Keratinocyte (primary cell): ENCODE measurements at regions not wholly inside any gene's neighbourhood (a gene's known extent, or its start where the extent isn't known, plus 50 kb on each side); places are given as distances from the start of the nearest gene placed in this dataset.

Experiments
- EZH2 ChIP-seq: IDR thresholded peaks from one replicate; pipeline ENCODE4 v1.6.1; 2012; ENCODE audit warnings: inconsistent platforms, mild to moderate bottlenecking, low read length, moderate library complexity
- TF ChIP-seq, protein P1 (sequence below), 3 experiments: IDR thresholded peaks in 1 of 3; conservative IDR thresholded peaks in 1 of 3; optimal IDR thresholded peaks in 1 of 3; 2 replicates in 2 of 3; 3 replicates in 1 of 3; pipeline versions ENCODE3 to v1.5.1; 2011; ENCODE audit warnings: low read length in 3 of 3, mild to moderate bottlenecking in 3 of 3, moderate library complexity in 2 of 3, control low read depth in 1 of 3, inconsistent platforms in 1 of 3; ENCODE audit not compliant: insufficient read depth in 2 of 3; ENCODE audit errors: extremely low read depth in 1 of 3

GRCh38 chr4:122534776-122535175 is 78.3 kb upstream of the IL2 start:
- TF ChIP-seq, protein P1, sequence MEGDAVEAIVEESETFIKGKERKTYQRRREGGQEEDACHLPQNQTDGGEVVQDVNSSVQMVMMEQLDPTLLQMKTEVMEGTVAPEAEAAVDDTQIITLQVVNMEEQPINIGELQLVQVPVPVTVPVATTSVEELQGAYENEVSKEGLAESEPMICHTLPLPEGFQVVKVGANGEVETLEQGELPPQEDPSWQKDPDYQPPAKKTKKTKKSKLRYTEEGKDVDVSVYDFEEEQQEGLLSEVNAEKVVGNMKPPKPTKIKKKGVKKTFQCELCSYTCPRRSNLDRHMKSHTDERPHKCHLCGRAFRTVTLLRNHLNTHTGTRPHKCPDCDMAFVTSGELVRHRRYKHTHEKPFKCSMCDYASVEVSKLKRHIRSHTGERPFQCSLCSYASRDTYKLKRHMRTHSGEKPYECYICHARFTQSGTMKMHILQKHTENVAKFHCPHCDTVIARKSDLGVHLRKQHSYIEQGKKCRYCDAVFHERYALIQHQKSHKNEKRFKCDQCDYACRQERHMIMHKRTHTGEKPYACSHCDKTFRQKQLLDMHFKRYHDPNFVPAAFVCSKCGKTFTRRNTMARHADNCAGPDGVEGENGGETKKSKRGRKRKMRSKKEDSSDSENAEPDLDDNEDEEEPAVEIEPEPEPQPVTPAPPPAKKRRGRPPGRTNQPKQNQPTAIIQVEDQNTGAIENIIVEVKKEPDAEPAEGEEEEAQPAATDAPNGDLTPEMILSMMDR (optimal IDR thresholded peaks at IDR 0.05 in 1 of 3, IDR thresholded peaks at IDR 0.05 in 1 of 3, conservative IDR thresholded peaks at IDR 0.05 in 1 of 3; ENCODE audit: extremely low read depth in 1 of 3, insufficient read depth in 2 of 3, low read length in 3 of 3), result no peak
- no peak for TF ChIP-seq EZH2
